OCI-LY1 (cell line): ENCODE measurements at regions not wholly inside any gene's neighbourhood (a gene's known extent, or its start where the extent isn't known, plus 50 kb on each side); places are given as distances from the start of the nearest gene placed in this dataset.
"Not testable (repeated sequence)": the region's sequence is repeated elsewhere in the genome, so short reads cannot be mapped to it uniquely, and the experiment has no call there.

Source experiments
- H2AFZ ChIP-seq: fragments of 200-600 bp; sonication (generic), shearing (Covaris generic); 2 replicates; pipeline ENCODE4 v1.6.0; 2014; ENCODE audit warnings: antibody characterized with exemption, mild to moderate bottlenecking, low read length
- H3F3A ChIP-seq: fragments of 200-600 bp; sonication (generic), shearing (Covaris generic); 2 replicates; pipeline ENCODE4 v1.6.0; 2014; ENCODE audit warnings: mild to moderate bottlenecking, antibody characterized with exemption, low read length, moderate library complexity; ENCODE audit not compliant: insufficient read depth
- H3K27ac ChIP-seq: fragments of 200-600 bp; sonication (generic); 2 replicates; pipeline ENCODE4 v1.5.1; 2014; ENCODE audit warnings: low read length, mixed run types, mild to moderate bottlenecking, low read depth; ENCODE audit not compliant: poor library complexity, severe bottlenecking
- H3K27me3 ChIP-seq: fragments of 200-600 bp; sonication (generic); 2 replicates; pipeline ENCODE4 v1.6.0; 2014; ENCODE audit warnings: antibody characterized with exemption, mild to moderate bottlenecking, low read length, moderate library complexity; ENCODE audit not compliant: insufficient read depth
- H3K36me3 ChIP-seq: fragments of 200-600 bp; sonication (generic); 2 replicates; pipeline ENCODE4 v1.6.1; 2014; ENCODE audit warnings: mild to moderate bottlenecking, antibody characterized with exemption, low read length, moderate library complexity, mixed read lengths; ENCODE audit not compliant: insufficient read depth
- H3K4me1 ChIP-seq: fragments of 200-600 bp; sonication (generic); 2 replicates; pipeline ENCODE4 v1.5.1; 2014; ENCODE audit warnings: mild to moderate bottlenecking, low read length, moderate library complexity; ENCODE audit not compliant: insufficient read depth, severe bottlenecking
- H3K4me2 ChIP-seq: fragments of 200-600 bp; sonication (generic), shearing (Covaris generic); 2 replicates; pipeline ENCODE4 v1.6.1; 2014; ENCODE audit warnings: low read length
- H3K4me3 ChIP-seq: fragments of 200-600 bp; sonication (generic); 2 replicates; pipeline ENCODE4 v1.5.1; 2014; ENCODE audit warnings: low read length, low read depth, mild to moderate bottlenecking, mixed read lengths; ENCODE audit not compliant: poor library complexity, severe bottlenecking
- H3K79me2 ChIP-seq: fragments of 200-600 bp; shearing (Covaris generic); 2 replicates; pipeline ENCODE4 v1.6.1; 2016; ENCODE audit warnings: mixed run types, low read length, mixed read lengths; ENCODE audit not compliant: insufficient read depth
- H3K9ac ChIP-seq: fragments of 200-600 bp; sonication (generic), shearing (Covaris generic); 2 replicates; pipeline ENCODE4 v1.6.1; 2014; ENCODE audit warnings: mild to moderate bottlenecking, low read length, mixed read lengths
- H3K9me2 ChIP-seq: fragments of 200-600 bp; sonication (generic), shearing (Covaris generic); 2 replicates; pipeline ENCODE4 v1.6.1; 2014; ENCODE audit warnings: low read depth, mild to moderate bottlenecking, low read length, mixed read lengths
- H3K9me3 ChIP-seq: fragments of 200-600 bp; shearing (Covaris generic); 2 replicates; pipeline ENCODE4 v1.6.1; 2014; ENCODE audit warnings: low read length, mixed read lengths
- H4K20me1 ChIP-seq: fragments of 200-600 bp; sonication (generic), shearing (Covaris generic); 2 replicates; pipeline ENCODE4 v1.6.0; 2016; ENCODE audit warnings: mild to moderate bottlenecking, low read length; ENCODE audit not compliant: insufficient read depth
- CTCF ChIP-seq: fragments of 200-600 bp; sonication (generic), shearing (Covaris generic); IDR thresholded peaks from 2 replicates; pipeline ENCODE4 v1.5.1; 2017; ENCODE audit warnings: mild to moderate bottlenecking, antibody characterized with exemption, low read length, moderate library complexity, mixed read lengths
- EZH2 ChIP-seq: fragments of 200-600 bp; sonication (generic), shearing (Covaris generic); IDR thresholded peaks from 2 replicates; pipeline ENCODE4 v1.8.0; 2017; ENCODE audit warnings: borderline replicate concordance, mixed run types, mild to moderate bottlenecking, antibody characterized with exemption, low read length, moderate library complexity, mixed read lengths

- H3K27ac ChIP-seq, result no peak overlapping the region
- H3F3A ChIP-seq, result no peaks in the 10 kb centered on the region; the same call in 1 of the 2 replicates
- no peaks in the 10 kb centered on the region for H3K9me3 ChIP-seq
- no peak overlapping the region for H3K4me2 ChIP-seq
- H3K4me3 ChIP-seq, result no peak overlapping the region
- H3K9me2 ChIP-seq, result no peaks in the 10 kb centered on the region
- TF ChIP-seq CTCF (no peak), EZH2 (no peak)
- H3K79me2 ChIP-seq, result no peaks in the 10 kb centered on the region
- peaks cover 3% of the 10 kb centered on the region for H3K4me1 ChIP-seq
- H2AFZ ChIP-seq, result no peak overlapping the region
- H3K9ac ChIP-seq, result no peak overlapping the region
- no peaks in the 10 kb centered on the region for H3K27me3 ChIP-seq
- H4K20me1 ChIP-seq, result no peaks in the 10 kb centered on the region
- H3K36me3 ChIP-seq, result no peaks in the 10 kb centered on the region
Observed at GRCh38 chr4:134700251-134700650, 498.7 kb upstream of the PABPC4L start.

GRCh38 chr4:134698831-134699230 lies 497.2 kb upstream of the PABPC4L start:
- not testable (repeated sequence) for H2AFZ ChIP-seq, H3K27me3 ChIP-seq

GRCh38 chr4:134695433-134695832 lies 493.8 kb upstream of the PABPC4L start:
- H3K4me1 ChIP-seq, result no peaks in the 10 kb centered on the region
- no peak overlapping the region for H3K27ac ChIP-seq
- no peak overlapping the region for H2AFZ ChIP-seq
- no peaks in the 10 kb centered on the region; the same call in 1 of the 2 replicates for H3F3A ChIP-seq
- no peaks in the 10 kb centered on the region for H3K79me2 ChIP-seq
- no peak overlapping the region for H3K4me3 ChIP-seq
- TF ChIP-seq CTCF (0 out of 2 replicates have a peak, but pooled peaks have one; percentile 9), EZH2 (no peak)
- no peak overlapping the region for H3K4me2 ChIP-seq
- no peaks in the 10 kb centered on the region for H4K20me1 ChIP-seq
- H3K9me3 ChIP-seq, result no peaks in the 10 kb centered on the region
- H3K9ac ChIP-seq, result no peak overlapping the region
- H3K27me3 ChIP-seq, result no peaks in the 10 kb centered on the region
- H3K9me2 ChIP-seq, result no peaks in the 10 kb centered on the region
- H3K36me3 ChIP-seq, result no peaks in the 10 kb centered on the region

More at GRCh38 chr4:134698831-134699230, 497.2 kb upstream of the PABPC4L start:
- not testable (repeated sequence) for H3K4me2 ChIP-seq, H3K4me3 ChIP-seq, H3K9me2 ChIP-seq, H3K79me2 ChIP-seq, H3K27ac ChIP-seq, H3K36me3 ChIP-seq, H3K4me1 ChIP-seq, H3K9ac ChIP-seq, H3F3A ChIP-seq, H3K9me3 ChIP-seq, H4K20me1 ChIP-seq

- Histone ChIP-seq H3K79me2 (no peaks in the 10 kb centered on the region), H3K27ac (no peak overlapping the region), H2AFZ (no peak overlapping the region), H3K9ac (no peak overlapping the region), H3K4me2 (no peak overlapping the region), H3F3A (no peaks in the 10 kb centered on the region; the same call in 1 of the 2 replicates), H3K9me3 (no peaks in the 10 kb centered on the region), H3K36me3 (no peaks in the 10 kb centered on the region), H3K4me3 (no peak overlapping the region), H3K27me3 (no peaks in the 10 kb centered on the region), H3K9me2 (no peaks in the 10 kb centered on the region), H4K20me1 (no peaks in the 10 kb centered on the region), H3K4me1 (no peaks in the 10 kb centered on the region)
- no peak for TF ChIP-seq CTCF
- no peak for TF ChIP-seq EZH2
Observed at GRCh38 chr4:134691915-134692314, 490.3 kb upstream of the PABPC4L start.
